Left lobe of liver (tissue), 2 donors: ENCODE measurements at regions not wholly inside any gene's neighbourhood (a gene's known extent, or its start where the extent isn't known, plus 50 kb on each side); places are given as distances from the start of the nearest gene placed in this dataset.
A peak's percentile ranks its signal among the peaks of the same experiment; 100 is the strongest.

Experiments used
- ATAC-seq: fragments of 200-7000 bp; cut with Tn5 transposase; one replicate; pipeline ENCODE4 v1.9.1; 2020; ENCODE audit warnings: mild to moderate bottlenecking, moderate library complexity
- DNase-seq: peaks from one replicate; pipeline ENCODE4 v3.0.0-alpha.2; 2020; ENCODE audit warnings: low spot score
- donor health status: DM: no; HTN: no; CAD: no; lungs with moderate emphysema.
- donor health status: DM: no; HTN: yes; CAD: no.

DNA sequence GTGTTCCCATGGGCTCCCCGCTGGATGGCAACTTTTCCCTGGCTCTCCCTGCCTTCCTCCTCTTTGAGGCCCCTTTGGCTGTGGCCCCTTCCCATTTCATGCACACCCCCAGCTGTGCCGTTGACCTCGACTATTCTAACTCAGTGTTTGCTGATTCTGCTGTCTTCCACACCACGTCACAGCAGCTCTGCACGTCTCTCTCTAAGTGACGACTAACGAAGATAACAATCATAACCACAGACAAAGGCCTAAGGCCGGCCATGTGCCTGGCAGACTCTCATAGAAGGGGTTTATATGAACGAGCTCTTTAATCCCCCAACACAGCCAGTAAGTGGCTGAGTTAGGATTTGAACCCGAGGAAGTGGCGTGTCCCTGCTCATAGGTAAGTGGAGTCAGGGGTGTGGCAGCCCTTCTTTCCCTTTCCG, 151.5 kb upstream of the SHH start:
- DNase-seq = no peak
- ATAC-seq = no peak

GRCh38 chr7:155963356-155963755, 151.1 kb upstream of the SHH start:
- no peak for ATAC-seq

DNA sequence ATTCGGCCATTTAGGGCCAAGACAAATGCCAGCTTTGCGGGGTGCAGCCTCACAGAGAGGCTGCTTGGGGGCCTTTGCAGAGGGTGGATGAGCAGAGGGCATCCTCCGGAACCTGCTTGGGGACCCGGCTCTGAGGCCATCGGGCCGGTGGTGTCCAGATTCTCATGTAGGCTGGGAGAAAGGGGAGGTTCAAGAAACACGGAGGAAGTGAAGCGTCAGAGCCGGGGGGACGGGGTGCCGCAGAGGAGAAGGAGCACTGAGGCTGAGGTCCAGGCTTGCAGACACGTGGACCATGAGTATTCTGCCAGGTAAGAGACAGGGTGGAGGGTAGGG, 150.7 kb upstream of the SHH start:
- DNase-seq (no peak), ATAC-seq (no peak)

More at GRCh38 chr7:155963356-155963755, 151.1 kb upstream of the SHH start:
- no peak for DNase-seq

DNA sequence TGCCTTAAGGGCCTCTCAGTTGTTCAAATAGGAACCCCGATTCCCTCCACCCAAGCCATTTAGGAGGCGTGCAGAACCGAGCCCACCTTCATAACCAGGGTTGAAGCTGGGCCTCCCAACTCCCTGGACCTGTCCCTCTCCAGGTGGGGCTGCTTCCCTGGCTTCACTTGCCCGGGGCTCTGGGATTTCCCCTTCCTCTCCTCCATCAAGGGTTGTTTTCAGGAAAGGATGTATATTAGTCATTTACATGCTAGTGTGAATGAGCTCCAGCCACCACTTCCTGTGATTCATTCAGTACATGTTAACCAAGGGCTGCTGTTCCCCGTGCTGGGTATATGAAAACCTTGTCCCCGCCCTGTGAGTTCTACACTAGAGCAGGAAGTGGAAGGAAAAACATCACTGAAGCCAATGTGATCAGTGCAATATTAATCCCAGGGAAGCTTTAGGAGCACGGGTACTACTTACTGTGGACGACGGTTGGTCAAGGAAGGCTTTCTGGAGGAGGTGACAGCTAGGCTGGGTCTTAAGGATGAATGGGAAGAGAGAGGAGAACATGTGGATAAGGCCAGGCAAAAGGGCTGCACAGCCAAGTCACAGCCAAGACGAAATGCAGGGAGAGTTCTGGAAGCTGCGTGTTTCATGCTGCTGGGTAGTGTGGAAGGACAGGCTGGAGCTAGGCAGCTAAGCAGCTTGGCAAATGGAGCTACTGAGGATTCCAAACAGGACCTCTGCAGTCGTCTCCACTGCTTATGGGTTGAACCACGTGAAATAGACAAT, 150.1 kb upstream of the SHH start:
- DNase-seq (no peak), ATAC-seq (peak; percentile 2)

DNA sequence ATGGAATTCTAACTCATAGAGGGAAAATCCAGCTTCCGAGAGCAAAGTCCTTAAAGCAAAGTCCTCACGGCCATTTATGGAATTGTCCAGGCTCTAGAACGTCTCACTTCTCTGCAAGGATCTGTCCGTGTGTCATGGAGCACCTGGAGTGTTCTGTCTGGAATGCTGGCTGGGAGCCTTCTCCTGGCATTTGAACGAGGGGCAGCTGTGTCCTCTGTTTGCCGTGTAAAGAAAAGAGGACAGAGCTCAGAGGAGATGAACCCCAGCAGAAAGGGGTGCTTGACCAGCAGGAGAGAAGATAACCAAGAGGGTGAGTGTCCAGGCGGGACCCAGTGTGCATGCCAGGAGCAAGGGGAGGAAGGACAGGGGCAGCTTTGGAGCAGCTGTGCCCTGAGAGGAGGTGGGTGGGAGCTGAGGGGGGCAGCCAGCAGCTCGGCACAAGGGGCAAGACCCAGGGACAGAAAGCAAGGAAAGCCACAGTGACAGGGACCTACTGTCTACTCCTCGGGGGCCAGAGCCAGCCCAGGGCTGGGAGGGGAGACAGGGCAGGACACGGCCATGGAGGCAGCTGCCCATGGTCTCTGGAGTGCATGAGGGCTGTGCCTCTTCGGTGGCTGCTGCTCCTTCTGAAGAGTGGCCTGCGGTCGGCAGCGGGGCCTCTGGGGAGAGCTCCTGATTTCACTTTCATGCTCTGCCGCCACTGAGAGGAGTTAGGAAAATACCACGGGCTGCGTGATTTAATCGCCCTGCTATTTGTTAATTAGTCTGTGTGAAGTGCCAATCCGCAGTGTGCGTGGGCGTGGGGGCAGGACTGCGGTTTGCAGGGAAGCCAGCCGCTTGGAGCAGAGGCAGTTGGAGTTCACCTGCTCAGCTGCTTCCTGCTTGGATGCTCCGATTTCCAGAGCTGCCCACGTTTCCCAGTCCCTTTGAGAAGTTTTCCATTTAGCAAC, 149.3 kb upstream of the SHH start:
- ATAC-seq (peak; percentile 76), DNase-seq (peak; percentile 70)

DNA sequence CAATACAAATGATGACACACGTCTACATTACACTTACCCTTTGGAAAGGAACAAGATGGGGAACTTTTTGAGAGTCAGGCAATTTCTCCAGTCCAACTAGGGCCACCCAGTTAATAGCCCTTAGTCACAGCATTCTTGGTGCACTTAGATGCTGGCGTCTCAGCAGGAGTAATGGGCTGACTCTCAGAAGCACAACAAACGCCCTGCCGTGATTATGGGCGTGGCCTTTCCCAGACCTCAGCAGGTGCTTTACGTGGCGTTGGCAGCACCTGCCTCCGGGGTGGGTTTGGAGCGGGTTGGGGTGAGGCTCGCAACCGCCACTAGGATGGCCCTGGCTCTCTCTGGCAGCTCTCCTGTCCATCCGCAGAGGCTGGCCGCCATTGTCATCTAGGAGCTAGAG, 147.6 kb upstream of the SHH start:
- DNase-seq = no peak
- ATAC-seq = no peak

DNA sequence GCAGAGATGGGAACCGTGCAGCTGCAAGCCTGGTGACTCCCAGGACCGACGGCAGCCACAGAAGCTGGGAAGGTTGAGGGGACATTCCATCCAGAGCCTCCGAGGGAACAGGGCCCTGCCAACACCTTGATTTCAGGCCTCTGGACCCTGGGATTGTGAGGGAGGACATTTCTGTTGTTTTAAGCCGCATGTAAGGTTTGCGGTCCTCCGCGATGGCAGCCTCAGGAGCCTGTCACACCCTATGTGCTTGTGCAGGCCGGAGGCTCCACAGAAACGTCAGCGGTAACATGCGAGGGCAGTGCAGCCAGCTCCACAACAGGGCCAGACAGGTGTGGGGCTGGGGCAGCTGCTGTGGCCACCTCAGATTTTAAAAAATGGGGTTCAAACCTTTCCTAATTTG, 144.7 kb upstream of the SHH start:
- ATAC-seq (no peak), DNase-seq (no peak)

GRCh38 chr7:155955367-155955635, 143.0 kb upstream of the SHH start:
- DNase-seq (no peak), ATAC-seq (no peak)

DNA sequence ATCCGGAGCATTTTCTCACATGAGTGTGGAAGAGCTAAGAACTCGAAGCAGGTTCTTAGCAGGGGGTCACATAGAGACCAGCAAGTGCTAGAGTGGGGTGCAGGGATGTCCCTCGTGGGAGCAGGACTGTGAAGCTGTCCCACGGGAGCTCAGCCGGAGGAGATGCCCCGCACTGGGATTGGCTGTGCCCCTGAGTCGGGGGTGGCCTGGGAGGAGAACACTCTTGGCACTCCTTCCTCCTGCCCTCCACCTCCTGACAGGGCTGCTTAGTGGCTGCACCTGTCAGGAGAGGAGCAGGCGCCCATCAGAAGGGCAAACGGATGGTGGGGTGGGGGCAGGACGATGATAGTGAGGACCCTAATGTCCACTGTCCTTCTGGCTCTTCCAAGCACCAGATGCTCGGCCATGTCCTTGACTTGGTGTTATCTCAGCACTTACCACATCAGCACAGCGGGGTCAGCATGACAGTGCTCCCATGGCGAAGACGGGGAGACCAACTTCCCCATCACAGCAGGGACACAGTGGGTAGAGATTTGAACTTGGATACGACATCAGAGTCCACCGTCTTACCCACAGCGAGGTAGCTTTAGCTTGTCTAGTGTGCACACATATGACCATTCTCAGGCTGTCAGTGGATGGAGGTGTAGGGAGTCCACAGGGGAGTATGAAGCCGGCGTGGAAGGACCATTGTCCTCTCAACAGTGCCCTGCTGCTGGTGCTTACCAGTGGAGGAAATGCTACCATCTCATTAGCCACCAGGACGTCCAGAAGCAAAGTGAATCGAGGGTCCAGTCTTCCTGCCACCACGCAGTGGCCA, 142.5 kb upstream of the SHH start:
- DNase-seq = no peak
- no peak for ATAC-seq

- ATAC-seq = no peak
- no peak for DNase-seq
Observed at GRCh38 chr7:155953781-155954549, 141.7 kb upstream of the SHH start.

DNA sequence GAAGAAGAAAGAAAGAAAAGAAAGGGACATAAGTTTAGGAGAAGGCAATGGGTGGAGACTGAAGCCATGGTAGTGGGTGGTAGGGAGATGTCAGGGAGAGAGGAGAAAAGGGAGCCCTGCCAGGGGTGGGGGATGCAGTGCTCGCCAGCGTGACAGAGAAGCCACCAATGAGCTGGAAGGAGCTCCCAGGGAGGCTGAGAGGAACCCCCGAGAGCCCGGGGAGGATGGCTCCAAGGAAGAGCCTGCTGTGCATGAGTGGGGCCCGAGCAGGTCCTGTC, 141.2 kb upstream of the SHH start:
- DNase-seq (no peak), ATAC-seq (no peak)

GRCh38 chr7:155951554-155952158, 139.4 kb upstream of the SHH start:
- DNase-seq (peak; percentile 94), ATAC-seq (peak; percentile 91)

- DNase-seq = no peak
Observed at GRCh38 chr7:155950898-155951553, 138.8 kb upstream of the SHH start.

GRCh38 chr7:155948845-155949244, 136.6 kb upstream of the SHH start:
- no peak for DNase-seq
- no peak for ATAC-seq

More at GRCh38 chr7:155950898-155951553, 138.8 kb upstream of the SHH start:
- ATAC-seq = peak; percentile 15

DNA sequence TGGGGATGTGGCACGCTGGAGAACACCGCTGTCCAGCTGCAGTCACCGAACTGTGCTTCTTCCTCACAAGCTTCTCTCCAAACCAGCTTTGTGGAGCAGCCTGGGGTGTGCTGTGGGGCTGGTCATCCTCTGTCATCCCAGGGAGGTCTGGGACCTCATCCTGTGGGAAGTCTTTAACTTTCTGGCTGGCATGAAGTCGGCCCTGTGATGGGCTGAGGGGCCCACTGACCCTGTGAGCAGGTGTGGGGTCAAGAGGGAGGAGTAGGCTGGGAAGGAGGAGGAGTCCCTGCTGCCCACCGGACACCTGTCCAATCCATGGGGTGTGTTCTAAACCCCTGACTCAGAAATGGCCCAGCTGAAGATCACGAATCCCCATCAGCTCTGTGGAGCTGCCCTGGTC, 136.2 kb upstream of the SHH start:
- ATAC-seq = no peak

DNA sequence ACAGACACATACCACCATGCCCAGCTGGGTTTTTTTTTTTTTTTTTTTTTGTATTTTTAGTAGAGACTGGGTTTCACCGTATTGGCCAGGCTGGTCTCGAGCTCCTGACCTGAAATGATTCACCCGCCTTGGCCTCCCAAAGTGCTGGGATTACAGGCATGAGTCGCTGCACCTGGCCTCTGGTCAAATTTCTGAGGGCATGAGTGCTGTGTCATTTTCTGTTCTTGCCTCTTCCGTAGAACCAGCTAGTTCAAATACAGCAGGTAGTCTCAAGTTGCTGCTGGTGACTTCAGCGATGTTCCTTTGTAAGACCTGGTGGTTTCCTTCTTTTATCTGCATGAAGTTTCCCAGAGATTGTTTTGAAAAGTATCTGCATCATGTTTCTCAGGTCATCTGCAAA, 134.8 kb upstream of the SHH start:
- no peak for DNase-seq
- no peak for ATAC-seq

More for the DNA sequence above, 136.2 kb upstream of the SHH start:
- no peak for DNase-seq

GRCh38 chr7:155945670-155946325, 133.5 kb upstream of the SHH start:
- DNase-seq (no peak), ATAC-seq (no peak)

GRCh38 chr7:155944901-155945300, 132.6 kb upstream of the SHH start:
- DNase-seq (no peak), ATAC-seq (no peak)

- no peak for DNase-seq
- ATAC-seq = no peak
Observed at GRCh38 chr7:155943251-155943899, 131.1 kb upstream of the SHH start.
